Amniotic epithelial cell (primary cell): ENCODE measurements at regions not wholly inside any gene's neighbourhood (a gene's known extent, or its start where the extent isn't known, plus 50 kb on each side); places are given as distances from the start of the nearest gene placed in this dataset.
A peak's percentile ranks its signal among the peaks of the same experiment; 100 is the strongest.

Experiments used
- DNase-seq: peaks from one replicate; pipeline ENCODE4 v3.0.0-alpha.2; 2010; ENCODE audit warnings: low read depth

GRCh38 chr2:216575465-216575864 is 57.8 kb upstream of the IGFBP2 start:
- no peak for DNase-seq

DNA sequence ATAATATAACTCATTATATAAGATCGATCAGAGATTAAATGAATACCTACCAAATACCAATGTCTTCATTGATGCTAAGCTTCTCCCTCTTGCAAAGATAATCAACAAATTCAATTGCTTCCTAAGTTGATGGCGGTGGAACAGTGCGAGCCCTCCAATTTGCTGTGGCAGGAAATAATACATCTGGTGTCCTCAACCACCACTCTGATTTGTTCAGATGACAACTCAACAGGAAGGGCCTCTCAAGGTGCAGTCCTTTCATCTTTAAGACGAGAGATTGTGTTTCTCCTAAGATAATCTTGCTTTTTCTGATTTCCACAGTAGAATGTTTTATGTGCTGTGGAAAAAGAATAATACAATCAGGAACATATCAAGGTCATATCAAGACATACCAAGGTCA is 56.6 kb upstream of the IGFBP2 start:
- no peak for DNase-seq

GRCh38 chr2:216578325-216578724 is 54.9 kb upstream of the IGFBP2 start:
- no peak for DNase-seq

- peak; percentile 99 for DNase-seq
Measured at GRCh38 chr2:216583147-216583546, 50.1 kb upstream of the IGFBP2 start.
